CD14-positive monocyte (primary cell): ENCODE measurements at regions not wholly inside any gene's neighbourhood (a gene's known extent, or its start where the extent isn't known, plus 50 kb on each side); places are given as distances from the start of the nearest gene placed in this dataset.
A peak's percentile ranks its signal among the peaks of the same experiment; 100 is the strongest.

Experiments used
- DNase-seq, 3 donors: peaks; one replicate each; pipeline ENCODE4 v3.0.0-alpha.2; 2011 to 2022
- H2AFZ ChIP-seq: 2 replicates; pipeline ENCODE4 v1.6.0; 2012; ENCODE audit warnings: mild to moderate bottlenecking, low read depth, low read length, inconsistent platforms; ENCODE audit not compliant: insufficient read depth, poor library complexity, severe bottlenecking
- H3K27ac ChIP-seq, 2 donors: 1 replicate in 1 of 2; 2 replicates in 1 of 2; pipeline ENCODE4 v1.5.1; 2012 to 2013; ENCODE audit warnings: low read length in 2 of 2, control low read depth in 1 of 2, inconsistent platforms in 1 of 2, low read depth in 1 of 2, mild to moderate bottlenecking in 1 of 2
- H3K27me3 ChIP-seq, 2 donors: one replicate each; pipeline versions ENCODE4 v1.6.0 to v1.6.1; 2011 to 2013; ENCODE audit warnings: low read length in 2 of 2; ENCODE audit not compliant: control insufficient read depth in 2 of 2, insufficient read depth in 2 of 2
- H3K36me3 ChIP-seq, 2 donors: replicated peaks in 1 of 2; 1 replicate in 1 of 2; 2 replicates in 1 of 2; pipeline versions ENCODE4 v1.5.1 to v1.6.1; 2012 to 2013; ENCODE audit warnings: low read length in 2 of 2, control low read depth in 1 of 2, inconsistent platforms in 1 of 2, mild to moderate bottlenecking in 1 of 2; ENCODE audit not compliant: insufficient read depth in 2 of 2, control insufficient read depth in 1 of 2
- H3K4me1 ChIP-seq, 2 donors: 1 replicate in 1 of 2; 2 replicates in 1 of 2; pipeline versions ENCODE4 v1.5.1 to v1.6.1; 2012 to 2013; ENCODE audit warnings: low read length in 2 of 2, control low read depth in 1 of 2, inconsistent platforms in 1 of 2, mild to moderate bottlenecking in 1 of 2, moderate library complexity in 1 of 2; ENCODE audit not compliant: insufficient read depth in 2 of 2, control insufficient read depth in 1 of 2
- H3K4me2 ChIP-seq: replicated peaks from 2 replicates; pipeline ENCODE3; 2012; ENCODE audit warnings: low read length, moderate library complexity, mild to moderate bottlenecking; ENCODE audit not compliant: poor library complexity, severe bottlenecking; ENCODE audit errors: extremely low read depth
- H3K4me3 ChIP-seq, 3 experiments: fragments of 200-600 bp in 1 of 3; sonication (generic) in 1 of 3; replicated peaks in 1 of 3; 1 replicate in 2 of 3; 2 replicates in 1 of 3; pipeline ENCODE4 v1.5.1; 2011 to 2013; ENCODE audit warnings: low read length in 3 of 3, mild to moderate bottlenecking in 3 of 3, control low read depth in 2 of 3, low read depth in 2 of 3, inconsistent platforms in 1 of 3, moderate library complexity in 1 of 3
- H3K79me2 ChIP-seq: 2 replicates; pipeline ENCODE4 v1.6.0; 2012; ENCODE audit warnings: mild to moderate bottlenecking, control low read depth, inconsistent platforms, low read length, moderate library complexity; ENCODE audit not compliant: insufficient read depth
- H3K9ac ChIP-seq: 2 replicates; pipeline ENCODE4 v1.6.0; 2017; ENCODE audit warnings: low read length, mild to moderate bottlenecking; ENCODE audit not compliant: insufficient read depth, poor library complexity, severe bottlenecking
- H3K9me3 ChIP-seq, 2 donors: replicated peaks in 1 of 2; 1 replicate in 1 of 2; 2 replicates in 1 of 2; pipeline versions ENCODE4 v1.5.1 to v1.6.1; 2012 to 2013; ENCODE audit warnings: low read length in 2 of 2, control low read depth in 1 of 2; ENCODE audit not compliant: control insufficient read depth in 1 of 2, insufficient read depth in 1 of 2
- H4K20me1 ChIP-seq: 2 replicates; pipeline ENCODE4 v1.6.0; 2012; ENCODE audit warnings: mild to moderate bottlenecking, low read length, control low read depth, moderate library complexity; ENCODE audit not compliant: insufficient read depth
- H3K27ac Mint-ChIP-seq, 7 donors: one replicate each; pipeline ENCODE4 v1.8.0; 2020; ENCODE audit warnings: mild to moderate bottlenecking in 7 of 7, mixed read lengths in 7 of 7, moderate library complexity in 6 of 7, inconsistent platforms in 2 of 7
- H3K27me3 Mint-ChIP-seq, 3 donors: one replicate each; pipeline ENCODE4 v1.8.0; 2021 to 2022; ENCODE audit warnings: low read depth in 3 of 3, mild to moderate bottlenecking in 3 of 3, mixed read lengths in 3 of 3, moderate library complexity in 3 of 3, inconsistent platforms in 1 of 3
- H3K36me3 Mint-ChIP-seq, 2 donors: one replicate each; pipeline ENCODE4 v1.8.0; 2020; ENCODE audit warnings: mixed read lengths in 2 of 2, inconsistent platforms in 1 of 2, mild to moderate bottlenecking in 1 of 2
- H3K4me1 Mint-ChIP-seq: one replicate; pipeline ENCODE4 v1.8.0; 2020; ENCODE audit warnings: mild to moderate bottlenecking, mixed read lengths
- H3K4me3 Mint-ChIP-seq, 2 donors: one replicate each; pipeline ENCODE4 v1.8.0; 2020; ENCODE audit warnings: mild to moderate bottlenecking in 2 of 2, mixed read lengths in 2 of 2, moderate library complexity in 1 of 2
- H3K9me3 Mint-ChIP-seq, 7 donors: one replicate each; pipeline ENCODE4 v1.8.0; 2020 to 2022; ENCODE audit warnings: mixed read lengths in 7 of 7, mild to moderate bottlenecking in 6 of 7, moderate library complexity in 6 of 7, inconsistent platforms in 2 of 7
- CTCF ChIP-seq: fragments of 200-600 bp; IDR thresholded peaks from one replicate; pipeline ENCODE4 v1.8.0; 2022; ENCODE audit warnings: antibody characterized with exemption, mild to moderate bottlenecking
- WGBS: methylation state at CpG from one replicate; pipeline ENCODE4 v1.1.5; 2013; ENCODE audit warnings: missing lambda C conversion rate; ENCODE audit not compliant: insufficient coverage; 5-methylcytosine and 5-hydroxymethylcytosine counted together
- intact Hi-C, 2 donors: fragments of 100-400 bp; cut with micrococcal nuclease; formaldehyde crosslinking; loops; one replicate each; pipeline versions ENCODE4 v1.15.0 to v1.15.1; 2023

DNA sequence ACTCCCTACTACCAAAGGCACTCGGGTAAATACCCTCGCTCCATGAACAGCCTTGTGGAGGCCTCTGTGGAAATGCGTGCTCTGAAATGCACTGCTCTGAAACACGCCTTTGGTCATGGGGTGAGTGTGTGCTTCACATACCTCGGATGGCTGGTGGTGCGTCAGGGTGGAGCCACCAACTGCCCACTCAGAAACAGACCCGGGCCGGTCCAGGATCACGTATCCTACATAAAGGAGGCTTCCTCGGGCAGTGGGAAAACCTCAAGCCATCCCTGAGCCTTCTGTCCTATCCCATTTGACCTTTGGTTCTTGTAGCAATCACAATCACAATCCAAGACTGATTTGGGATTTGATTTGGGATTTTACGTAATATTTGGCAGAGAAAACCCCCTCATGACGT lies 53.5 kb upstream of the ZNF516 start:
- no peak overlapping the region for H3K9ac ChIP-seq
- no peaks in the 10 kb centered on the region for H3K27me3 Mint-ChIP-seq
- H3K27me3 ChIP-seq: no peaks in the 10 kb centered on the region
- peak overlapping the region in 1 of 2 donors; percentile 55 for H3K27ac ChIP-seq
- WGBS: 96% methylated on average over 4 of the region's 12 CpGs
- peaks cover 64% of the 10 kb centered on the region for H3K4me1 Mint-ChIP-seq
- peaks cover 64 to 66% of the 10 kb centered on the region in 2 donors for H3K4me1 ChIP-seq
- no peak for TF ChIP-seq CTCF
- peaks cover 0 to 2% (median 0%) of the 10 kb centered on the region in 7 donors for H3K9me3 Mint-ChIP-seq
- H3K4me3 Mint-ChIP-seq: no peak overlapping the region
- H3K36me3 Mint-ChIP-seq: no peaks in the 10 kb centered on the region
- peak overlapping the region in 2 of 7 donors; percentile 54 to 74 for H3K27ac Mint-ChIP-seq
- H3K9me3 ChIP-seq: no peaks in the 10 kb centered on the region
- H3K4me2 ChIP-seq: no peak overlapping the region
- H3K4me3 ChIP-seq: no peak overlapping the region
- no peak for DNase-seq
- H3K36me3 ChIP-seq: no peaks in the 10 kb centered on the region
- H2AFZ ChIP-seq: no peak overlapping the region
- intact Hi-C loops: loop anchor here in 1 of 2 donors (5.0 to 10.0 kb wide), 2 partner anchors 41 to 46 kb away; no protein-coding TSS in a partner anchor
- H4K20me1 ChIP-seq: no peaks in the 10 kb centered on the region
- no peaks in the 10 kb centered on the region for H3K79me2 ChIP-seq

- 96% methylated on average over 7 of the region's 11 CpGs for WGBS
- H3K4me1 ChIP-seq: peaks cover 56 to 63% of the 10 kb centered on the region in 2 donors
- no peak overlapping the region for H3K9ac ChIP-seq
- no peaks in the 10 kb centered on the region for H3K79me2 ChIP-seq
- H3K36me3 Mint-ChIP-seq: no peaks in the 10 kb centered on the region
- peak overlapping the region; percentile 77 for H3K4me2 ChIP-seq
- intact Hi-C loops: loop anchor here in 1 of 2 donors (5.0 to 10.0 kb wide), 2 partner anchors 40 to 48 kb away; no protein-coding TSS in a partner anchor
- no peak overlapping the region for H2AFZ ChIP-seq
- H3K4me3 ChIP-seq: peak overlapping the region in 1 of 3 experiments; percentile 73
- H3K36me3 ChIP-seq: no peaks in the 10 kb centered on the region
- peak overlapping the region; percentile 36 to 94 for H3K27ac ChIP-seq
- H4K20me1 ChIP-seq: no peaks in the 10 kb centered on the region
- H3K27me3 ChIP-seq: no peaks in the 10 kb centered on the region
- H3K9me3 ChIP-seq: no peaks in the 10 kb centered on the region
- H3K4me3 Mint-ChIP-seq: no peak overlapping the region
- peaks cover 58% of the 10 kb centered on the region for H3K4me1 Mint-ChIP-seq
- no peak for DNase-seq
- H3K27ac Mint-ChIP-seq: peak overlapping the region; percentile 65 to 98 (median 97)
- no peak for TF ChIP-seq CTCF
- peaks cover 0 to 2% (median 0%) of the 10 kb centered on the region in 7 donors for H3K9me3 Mint-ChIP-seq
- no peaks in the 10 kb centered on the region for H3K27me3 Mint-ChIP-seq
Measured at GRCh38 chr18:76547296-76547695, 52.3 kb upstream of the ZNF516 start.
